Ishikawa (cell line): ENCODE measurements at regions not wholly inside any gene's neighbourhood (a gene's known extent, or its start where the extent isn't known, plus 50 kb on each side); places are given as distances from the start of the nearest gene placed in this dataset.

Experiments
- CEBPB ChIP-seq: IDR thresholded peaks from 2 replicates; pipeline ENCODE4 v1.6.1; 2012
- EGR1 ChIP-seq: IDR thresholded peaks from 2 replicates; pipeline ENCODE4 v1.6.1; 2012
- YY1 ChIP-seq: IDR thresholded peaks from 2 replicates; pipeline ENCODE4 v1.6.1; 2012; ENCODE audit warnings: low read depth

DNA sequence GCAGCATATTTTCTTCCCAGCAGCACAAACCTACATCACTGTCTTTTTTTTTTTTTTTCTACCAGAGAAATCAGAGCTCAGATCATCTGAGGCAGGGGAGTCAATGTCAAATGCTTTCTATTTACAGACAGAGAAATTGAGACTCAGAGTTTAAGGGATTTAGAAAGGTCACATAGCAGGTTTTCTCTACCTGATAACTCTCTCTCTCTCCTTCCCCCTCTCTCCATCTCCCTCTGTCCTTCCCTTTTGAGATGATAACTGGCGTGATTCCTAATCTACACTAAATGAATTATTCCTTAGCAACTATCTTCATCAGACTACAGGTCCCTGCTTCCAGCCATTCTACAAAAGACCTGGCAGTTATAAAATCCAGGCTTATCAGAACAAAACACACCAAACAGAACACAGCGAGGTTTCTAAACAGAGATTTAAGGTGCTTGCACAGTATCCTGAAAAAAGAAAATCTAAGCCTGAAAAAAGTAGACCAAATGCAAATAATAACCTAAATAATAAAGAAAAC, 161.6 kb upstream of the PKDCC start:
- no peak for TF ChIP-seq YY1
- no peak for TF ChIP-seq EGR1
- TF ChIP-seq CEBPB = no peak
